DOHH2 (cell line): ENCODE measurements at regions not wholly inside any gene's neighbourhood (a gene's known extent, or its start where the extent isn't known, plus 50 kb on each side); places are given as distances from the start of the nearest gene placed in this dataset.

Experiments used
- H3F3A ChIP-seq: fragments of 200-600 bp; sonication (generic), shearing (Covaris generic); 2 replicates; pipeline ENCODE4 v1.6.0; 2016; ENCODE audit warnings: antibody characterized with exemption, mild to moderate bottlenecking; ENCODE audit not compliant: control insufficient read depth, insufficient read depth
- H3K27ac ChIP-seq: fragments of 200-600 bp; sonication (generic); 2 replicates; pipeline ENCODE4 v1.5.1; 2014; ENCODE audit warnings: low read depth, mild to moderate bottlenecking, low read length, moderate library complexity
- H3K27me3 ChIP-seq: fragments of 200-600 bp; sonication (generic); 2 replicates; pipeline ENCODE4 v1.6.1; 2014; ENCODE audit warnings: mild to moderate bottlenecking, low read length, mixed read lengths; ENCODE audit not compliant: control insufficient read depth
- H3K36me3 ChIP-seq: fragments of 200-600 bp; sonication (generic); 2 replicates; pipeline ENCODE4 v1.6.1; 2014; ENCODE audit warnings: mild to moderate bottlenecking, low read length, moderate library complexity, mixed read lengths; ENCODE audit not compliant: control insufficient read depth
- H3K4me1 ChIP-seq: fragments of 200-600 bp; sonication (generic); 2 replicates; pipeline ENCODE4 v1.6.1; 2014; ENCODE audit warnings: mild to moderate bottlenecking, low read length, mixed read lengths; ENCODE audit not compliant: control insufficient read depth
- H3K4me2 ChIP-seq: fragments of 200-600 bp; sonication (generic); 2 replicates; pipeline ENCODE4 v1.6.0; 2014; ENCODE audit warnings: mild to moderate bottlenecking, low read length, moderate library complexity
- H3K4me3 ChIP-seq: fragments of 200-600 bp; sonication (generic); 2 replicates; pipeline ENCODE4 v1.5.1; 2014; ENCODE audit warnings: mild to moderate bottlenecking, low read length, mixed read lengths
- H3K79me2 ChIP-seq: fragments of 200-600 bp; sonication (generic); 2 replicates; pipeline ENCODE4 v1.6.1; 2014; ENCODE audit warnings: mild to moderate bottlenecking, low read length, mixed read lengths; ENCODE audit not compliant: control insufficient read depth
- H3K9me2 ChIP-seq: fragments of 200-600 bp; sonication (generic); replicated peaks from 2 replicates; pipeline ENCODE4 v1.6.1; 2014; ENCODE audit warnings: mild to moderate bottlenecking, low read length, mixed read lengths; ENCODE audit not compliant: control insufficient read depth
- H3K9me3 ChIP-seq: fragments of 200-600 bp; sonication (generic); 2 replicates; pipeline ENCODE4 v1.6.1; 2014; ENCODE audit warnings: antibody characterized with exemption, low read length, mixed read lengths; ENCODE audit not compliant: control insufficient read depth, insufficient read depth
- H4K20me1 ChIP-seq: fragments of 200-600 bp; sonication (generic); 2 replicates; pipeline ENCODE4 v1.6.0; 2014; ENCODE audit warnings: low read depth, mild to moderate bottlenecking, antibody characterized with exemption, low read length, moderate library complexity; ENCODE audit not compliant: control insufficient read depth, insufficient read depth
- CTCF ChIP-seq: fragments of 200-600 bp; sonication (generic); IDR thresholded peaks from one replicate; pipeline ENCODE4 v1.5.1; 2014; ENCODE audit warnings: antibody characterized with exemption, mild to moderate bottlenecking, low read depth, low read length; ENCODE audit not compliant: poor library complexity, severe bottlenecking
- EZH2phosphoT487 ChIP-seq: fragments of 200-600 bp; sonication (generic); IDR thresholded peaks from 2 replicates; pipeline ENCODE4 v1.6.1; 2017; ENCODE audit warnings: borderline replicate concordance, mild to moderate bottlenecking, antibody characterized with exemption, low read length, moderate library complexity, mixed read lengths

GRCh38 chr14:71408362-71409030 is 501.2 kb downstream of the PCNX1 start:
- Histone ChIP-seq H3K4me1 (peaks cover 4% of the 10 kb centered on the region; the same call in 1 of the 2 replicates), H3K9me2 (no peaks in the 10 kb centered on the region), H3K4me3 (no peak overlapping the region), H3K9me3 (no peaks in the 10 kb centered on the region), H3K27ac (no peak overlapping the region), H3K79me2 (peaks cover 10% of the 10 kb centered on the region), H3K4me2 (no peak overlapping the region), H3K27me3 (no peaks in the 10 kb centered on the region), H3F3A (no peaks in the 10 kb centered on the region), H4K20me1 (no peaks in the 10 kb centered on the region), H3K36me3 (no peaks in the 10 kb centered on the region)
- no peak for TF ChIP-seq CTCF
- TF ChIP-seq EZH2phosphoT487, result no peak

- Histone ChIP-seq H3K4me1 (peaks cover 4% of the 10 kb centered on the region; the same call in 1 of the 2 replicates), H3K79me2 (peaks cover 10% of the 10 kb centered on the region), H4K20me1 (no peaks in the 10 kb centered on the region), H3K36me3 (no peaks in the 10 kb centered on the region), H3K9me3 (no peaks in the 10 kb centered on the region), H3K4me3 (no peak overlapping the region), H3K27me3 (no peaks in the 10 kb centered on the region), H3K27ac (no peak overlapping the region), H3K9me2 (no peaks in the 10 kb centered on the region), H3F3A (no peaks in the 10 kb centered on the region), H3K4me2 (no peak overlapping the region)
- TF ChIP-seq CTCF (no peak), EZH2phosphoT487 (no peak)
Measured at GRCh38 chr14:71410578-71411284, 503.5 kb downstream of the PCNX1 start.

GRCh38 chr14:71411285-71411595 is 504.0 kb downstream of the PCNX1 start:
- Histone ChIP-seq H3K4me2 (no peak overlapping the region), H3K9me2 (no peaks in the 10 kb centered on the region), H4K20me1 (no peaks in the 10 kb centered on the region), H3K4me3 (no peak overlapping the region), H3K36me3 (no peaks in the 10 kb centered on the region), H3F3A (no peaks in the 10 kb centered on the region), H3K9me3 (no peaks in the 10 kb centered on the region), H3K27me3 (no peaks in the 10 kb centered on the region), H3K4me1 (peaks cover 4% of the 10 kb centered on the region; the same call in 1 of the 2 replicates), H3K79me2 (peaks cover 10% of the 10 kb centered on the region), H3K27ac (no peak overlapping the region)
- no peak for TF ChIP-seq CTCF
- TF ChIP-seq EZH2phosphoT487, result no peak
